ENCODE measurements at regions not wholly inside any gene's neighbourhood (a gene's known extent, or its start where the extent isn't known, plus 50 kb on each side); places are given as distances from the start of the nearest gene placed in this dataset.

- CTCF ChIA-PET, result interaction anchor here (0.5 to 1.0 kb wide), 2 partner anchors 738 to 756 kb away, joined by 3 to 5 read pairs; no protein-coding TSS in a partner anchor
- H3K27ac ChIP-seq (ENCODE audit: extremely low read depth, low read depth, low read length), result no peak overlapping the region
- peaks cover 14% of the 10 kb centered on the region for H3K4me1 ChIP-seq (ENCODE audit: control insufficient read depth, insufficient read depth, low read length)
- POLR2A ChIA-PET, result no interaction called here
- no peaks in the 10 kb centered on the region for H3K36me3 ChIP-seq (ENCODE audit: control insufficient read depth in 2 of 2, insufficient read depth in 1 of 2, low read length in 2 of 2)
- TF ChIP-seq ZFP41 (tag by site-specific recombination; IDR thresholded peaks at IDR 0.05; ENCODE audit: borderline replicate concordance) (no peak), ZNF704 (tag by site-specific recombination; IDR thresholded peaks at IDR 0.05) (no peak), YY2 (tag by site-specific recombination; IDR thresholded peaks at IDR 0.05) (no peak), SCRT2 (tag by site-specific recombination; IDR thresholded peaks at IDR 0.05) (no peak), ELK4 (IDR thresholded peaks at IDR 0.05; ENCODE audit: borderline replicate concordance, low read depth, low read length) (no peak), RBAK (tag by site-specific recombination; IDR thresholded peaks at IDR 0.05) (no peak)
- no peaks in the 10 kb centered on the region for H3K9me3 ChIP-seq (ENCODE audit: control insufficient read depth, insufficient read depth, low read depth, low read length)
- H3K4me3 ChIP-seq (ENCODE audit: low read depth, low read length), result no peak overlapping the region
Observed at GRCh38 chr7:20509892-20510572, 105.4 kb upstream of the ABCB5 start.

GRCh38 chr7:20510573-20510900 lies 104.9 kb upstream of the ABCB5 start:
- Histone ChIP-seq H3K9me3 (ENCODE audit: control insufficient read depth, insufficient read depth, low read depth, low read length) (no peaks in the 10 kb centered on the region), H3K4me1 (ENCODE audit: control insufficient read depth, insufficient read depth, low read length) (peaks cover 16% of the 10 kb centered on the region), H3K4me3 (ENCODE audit: low read depth, low read length) (no peak overlapping the region), H3K27ac (ENCODE audit: extremely low read depth, low read depth, low read length) (no peak overlapping the region), H3K36me3 (ENCODE audit: control insufficient read depth in 2 of 2, insufficient read depth in 1 of 2, low read length in 2 of 2) (no peaks in the 10 kb centered on the region)
- TF ChIP-seq FEZF1 (tag by site-specific recombination; IDR thresholded peaks at IDR 0.05) (no peak), ZNF571 (tag by site-specific recombination; IDR thresholded peaks at IDR 0.05) (no peak), YY2 (tag by site-specific recombination; IDR thresholded peaks at IDR 0.05) (no peak), ZNF645 (tag by site-specific recombination; IDR thresholded peaks at IDR 0.05) (no peak), ZNF426 (tag by site-specific recombination; IDR thresholded peaks at IDR 0.05) (no peak), PBX3 (CRISPR knock-in tag; IDR thresholded peaks at IDR 0.05) (no peak), ZNF501 (tag by site-specific recombination; IDR thresholded peaks at IDR 0.05) (no peak), ZNF629 (tag by site-specific recombination; IDR thresholded peaks at IDR 0.05) (no peak), ZFP37 (tag by site-specific recombination; IDR thresholded peaks at IDR 0.05) (no peak), ZNF133 (tag by site-specific recombination; IDR thresholded peaks at IDR 0.05) (no peak), ZNF549 (tag by site-specific recombination; IDR thresholded peaks at IDR 0.05) (no peak), ZNF354C (tag by site-specific recombination; IDR thresholded peaks at IDR 0.05; ENCODE audit: borderline replicate concordance, low read depth) (no peak)
- ChIA-PET POLR2A (no interaction called here), CTCF (interaction anchor here (1.0 kb wide), 1 partner anchor 756 kb away, joined by 5 read pairs; no protein-coding TSS in a partner anchor)

- H3K27ac ChIP-seq (ENCODE audit: extremely low read depth, low read depth, low read length), result no peak overlapping the region
- H3K4me1 ChIP-seq (ENCODE audit: control insufficient read depth, insufficient read depth, low read length), result peaks cover 16% of the 10 kb centered on the region
- no peak overlapping the region for H3K4me3 ChIP-seq (ENCODE audit: low read depth, low read length)
- H3K9me3 ChIP-seq (ENCODE audit: control insufficient read depth, insufficient read depth, low read depth, low read length), result no peaks in the 10 kb centered on the region
- CTCF ChIA-PET, result interaction anchor here (1.4 kb wide), 1 partner anchor 85 kb away, joined by 5 read pairs; no protein-coding TSS in a partner anchor
- no peaks in the 10 kb centered on the region for H3K36me3 ChIP-seq (ENCODE audit: control insufficient read depth in 2 of 2, insufficient read depth in 1 of 2, low read length in 2 of 2)
- POLR2A ChIA-PET, result no interaction called here
- TF ChIP-seq YY1 (tag by site-specific recombination; IDR thresholded peaks at IDR 0.05) (no peak), PRDM10 (tag by site-specific recombination; IDR thresholded peaks at IDR 0.05) (no peak), ZSCAN4 (tag by site-specific recombination; IDR thresholded peaks at IDR 0.05) (no peak), ZNF239 (tag by site-specific recombination; IDR thresholded peaks at IDR 0.05) (no peak), ZNF335 (tag by site-specific recombination; conservative IDR thresholded peaks at IDR 0.05) (no peak), ZNF544 (tag by site-specific recombination; IDR thresholded peaks at IDR 0.05) (no peak)
Observed at GRCh38 chr7:20513341-20513740, 102.1 kb upstream of the ABCB5 start.
